ENCODE measurements at regions not wholly inside any gene's neighbourhood (a gene's known extent, or its start where the extent isn't known, plus 50 kb on each side); places are given as distances from the start of the nearest gene placed in this dataset.

GRCh38 chr9:89796606-89797005 is 191.8 kb downstream of the GADD45G start:
- H3K9me3 Mint-ChIP-seq (ENCODE audit: low read depth) = no peaks in the 10 kb centered on the region
- H3K4me1 Mint-ChIP-seq (ENCODE audit: low read depth) = peaks cover 12% of the 10 kb centered on the region
- DNase-seq (ENCODE audit: low spot score, unreplicated experiment) = no peak
- H3K36me3 Mint-ChIP-seq (ENCODE audit: insufficient read depth) = no peaks in the 10 kb centered on the region
- H3K4me3 Mint-ChIP-seq (ENCODE audit: low read depth) = no peak overlapping the region
- no peak for TF ChIP-seq CTCF (IDR thresholded peaks at IDR 0.05; ENCODE audit: unreplicated experiment)
- H3K27ac Mint-ChIP-seq = no peak overlapping the region
- peaks cover 18% of the 10 kb centered on the region for H3K27me3 Mint-ChIP-seq

GRCh38 chr9:89797255-89797654 is 192.4 kb downstream of the GADD45G start:
- no peaks in the 10 kb centered on the region for H3K36me3 Mint-ChIP-seq (ENCODE audit: insufficient read depth)
- H3K4me3 Mint-ChIP-seq (ENCODE audit: low read depth) = no peak overlapping the region
- TF ChIP-seq CTCF (IDR thresholded peaks at IDR 0.05; ENCODE audit: unreplicated experiment) = no peak
- H3K9me3 Mint-ChIP-seq (ENCODE audit: low read depth) = no peaks in the 10 kb centered on the region
- DNase-seq (ENCODE audit: low spot score, unreplicated experiment) = no peak
- no peak overlapping the region for H3K27ac Mint-ChIP-seq
- peaks cover 12% of the 10 kb centered on the region for H3K4me1 Mint-ChIP-seq (ENCODE audit: low read depth)
- H3K27me3 Mint-ChIP-seq = peaks cover 24% of the 10 kb centered on the region

GRCh38 chr9:89797937-89798455 is 193.2 kb downstream of the GADD45G start:
- no peak overlapping the region for H3K27ac Mint-ChIP-seq
- DNase-seq (ENCODE audit: low spot score, unreplicated experiment) = no peak
- peaks cover 12% of the 10 kb centered on the region for H3K4me1 Mint-ChIP-seq (ENCODE audit: low read depth)
- H3K36me3 Mint-ChIP-seq (ENCODE audit: insufficient read depth) = no peaks in the 10 kb centered on the region
- peaks cover 26% of the 10 kb centered on the region for H3K27me3 Mint-ChIP-seq
- no peak for TF ChIP-seq CTCF (IDR thresholded peaks at IDR 0.05; ENCODE audit: unreplicated experiment)
- H3K9me3 Mint-ChIP-seq (ENCODE audit: low read depth) = no peaks in the 10 kb centered on the region
- H3K4me3 Mint-ChIP-seq (ENCODE audit: low read depth) = no peak overlapping the region

GRCh38 chr9:89798547-89799120 is 193.8 kb downstream of the GADD45G start:
- Mint-ChIP-seq H3K4me3 (ENCODE audit: low read depth) (no peak overlapping the region), H3K36me3 (ENCODE audit: insufficient read depth) (no peaks in the 10 kb centered on the region), H3K27ac (peak overlapping the region; percentile 34), H3K9me3 (ENCODE audit: low read depth) (no peaks in the 10 kb centered on the region), H3K27me3 (peaks cover 29% of the 10 kb centered on the region), H3K4me1 (ENCODE audit: low read depth) (peaks cover 12% of the 10 kb centered on the region)
- DNase-seq (ENCODE audit: low spot score, unreplicated experiment) = no peak
- no peak for TF ChIP-seq CTCF (IDR thresholded peaks at IDR 0.05; ENCODE audit: unreplicated experiment)

- Mint-ChIP-seq H3K9me3 (ENCODE audit: low read depth) (no peaks in the 10 kb centered on the region), H3K36me3 (ENCODE audit: insufficient read depth) (no peaks in the 10 kb centered on the region), H3K4me1 (ENCODE audit: low read depth) (peaks cover 12% of the 10 kb centered on the region), H3K27me3 (peaks cover 33% of the 10 kb centered on the region), H3K4me3 (ENCODE audit: low read depth) (no peak overlapping the region), H3K27ac (no peak overlapping the region)
- TF ChIP-seq CTCF (IDR thresholded peaks at IDR 0.05; ENCODE audit: unreplicated experiment) = no peak
- no peak for DNase-seq (ENCODE audit: low spot score, unreplicated experiment)
Observed at GRCh38 chr9:89799221-89799620, 194.4 kb downstream of the GADD45G start.
